IPS DF 6.9 (cell line): ENCODE measurements at regions not wholly inside any gene's neighbourhood (a gene's known extent, or its start where the extent isn't known, plus 50 kb on each side); places are given as distances from the start of the nearest gene placed in this dataset.

ENCODE experiments used
- DNase-seq: peaks from one replicate; pipeline ENCODE4 v3.0.0-alpha.2; 2013; ENCODE audit warnings: low read depth, low spot score
- H3K27ac ChIP-seq: one replicate; pipeline ENCODE4 v1.5.1; 2013; ENCODE audit warnings: low read length, control low read depth
- H3K27me3 ChIP-seq: 2 replicates; pipeline ENCODE4 v1.6.1; 2013; ENCODE audit warnings: mild to moderate bottlenecking, low read length; ENCODE audit not compliant: control insufficient read depth, insufficient read depth
- H3K36me3 ChIP-seq: 2 replicates; pipeline ENCODE4 v1.6.1; 2013; ENCODE audit warnings: low read length; ENCODE audit not compliant: control insufficient read depth, insufficient read depth
- H3K4me1 ChIP-seq: 2 replicates; pipeline ENCODE4 v1.6.1; 2013; ENCODE audit warnings: low read length; ENCODE audit not compliant: control insufficient read depth, insufficient read depth
- H3K4me3 ChIP-seq: 2 replicates; pipeline ENCODE4 v1.5.1; 2013; ENCODE audit warnings: mild to moderate bottlenecking, low read length
- H3K9me3 ChIP-seq: 2 replicates; pipeline ENCODE4 v1.6.1; 2013; ENCODE audit warnings: low read length, inconsistent platforms; ENCODE audit not compliant: control insufficient read depth, insufficient read depth
- WGBS: extraction: QIAGEN DNeasy Blood & Tissue Kit; methylation state at CpG from one replicate; pipeline ENCODE4 v1.1.7; 2013; ENCODE audit warnings: mixed read lengths, missing lambda C conversion rate; ENCODE audit not compliant: insufficient read length, insufficient coverage; 5-methylcytosine and 5-hydroxymethylcytosine counted together

DNA sequence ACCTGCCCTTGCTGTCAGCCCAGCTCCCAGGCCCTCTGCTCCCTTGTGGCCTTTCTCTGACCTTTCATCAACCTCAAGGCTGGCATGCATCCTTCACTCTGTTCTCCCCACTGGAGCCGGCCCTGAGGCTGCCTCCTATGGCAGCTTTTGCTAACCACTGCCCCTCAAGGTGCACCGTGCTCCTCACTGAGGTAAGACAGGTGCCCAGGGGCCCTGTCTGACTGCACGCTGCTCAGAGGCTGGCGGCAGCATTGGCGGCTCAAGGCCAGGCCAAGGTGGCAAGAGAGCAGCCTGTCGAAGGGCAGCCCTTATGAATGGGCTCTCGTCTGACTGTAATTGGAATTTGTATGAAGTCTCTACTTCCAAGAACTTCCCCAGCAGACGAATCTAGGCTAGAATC is 172.6 kb downstream of the ZNF248 start:
- Histone ChIP-seq H3K4me1 (no peaks in the 10 kb centered on the region), H3K27ac (no peak overlapping the region), H3K9me3 (peaks cover 19% of the 10 kb centered on the region), H3K27me3 (no peaks in the 10 kb centered on the region), H3K36me3 (no peaks in the 10 kb centered on the region), H3K4me3 (no peak overlapping the region)
- no CpG with 5 or more reads among the region's 8 CpGs for WGBS
- no peak for DNase-seq

DNA sequence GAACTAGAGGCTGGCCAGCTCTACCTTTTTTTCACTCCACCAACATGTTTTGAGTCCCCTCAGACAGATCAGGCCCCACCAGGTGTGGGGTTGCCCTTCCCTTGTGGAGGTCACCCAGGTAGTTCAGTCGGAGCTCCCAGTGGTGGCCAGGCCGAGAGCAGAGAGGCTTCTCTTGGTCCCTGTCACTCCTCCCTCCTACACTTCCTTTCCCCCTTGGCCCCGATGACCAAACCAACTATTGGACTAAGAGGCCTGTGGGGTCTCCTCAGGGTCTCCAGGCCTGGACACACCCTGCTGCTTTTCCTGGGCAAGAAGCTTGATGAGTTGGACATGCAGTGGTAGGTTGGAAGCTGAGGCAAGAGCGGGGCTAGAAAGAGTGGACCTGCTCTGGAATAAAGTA is 174.8 kb downstream of the ZNF248 start:
- H3K27ac ChIP-seq: no peak overlapping the region
- no peaks in the 10 kb centered on the region for H3K27me3 ChIP-seq
- H3K9me3 ChIP-seq: peaks cover 22% of the 10 kb centered on the region
- no peak overlapping the region for H3K4me3 ChIP-seq
- H3K36me3 ChIP-seq: no peaks in the 10 kb centered on the region
- no CpG with 5 or more reads among the region's 4 CpGs for WGBS
- no peaks in the 10 kb centered on the region for H3K4me1 ChIP-seq
- DNase-seq: no peak

DNA sequence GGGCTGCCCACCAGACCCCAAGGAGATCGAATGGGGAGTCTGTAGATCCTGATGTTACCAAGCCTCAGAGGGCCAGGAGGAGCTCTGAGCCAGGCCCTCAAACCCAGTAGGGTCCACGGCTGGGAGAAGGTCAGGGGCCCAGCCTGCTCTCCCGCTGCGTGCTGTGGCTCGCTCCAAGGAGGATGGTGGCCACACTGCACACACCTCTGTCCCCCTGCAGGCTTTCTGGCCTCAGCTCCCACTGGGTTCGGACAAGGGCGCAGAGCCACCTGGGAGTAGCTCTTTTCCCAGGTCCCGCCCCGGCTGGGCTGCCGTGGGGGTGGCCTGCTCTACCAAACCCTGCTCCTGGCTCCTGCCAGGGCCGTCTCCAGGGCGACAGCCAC is 175.8 kb downstream of the ZNF248 start:
- H3K36me3 ChIP-seq: no peaks in the 10 kb centered on the region
- no peaks in the 10 kb centered on the region for H3K4me1 ChIP-seq
- no CpG with 5 or more reads among the region's 12 CpGs for WGBS
- H3K9me3 ChIP-seq: peaks cover 20% of the 10 kb centered on the region
- H3K4me3 ChIP-seq: no peak overlapping the region
- H3K27me3 ChIP-seq: no peaks in the 10 kb centered on the region
- DNase-seq: no peak
- H3K27ac ChIP-seq: no peak overlapping the region

DNA sequence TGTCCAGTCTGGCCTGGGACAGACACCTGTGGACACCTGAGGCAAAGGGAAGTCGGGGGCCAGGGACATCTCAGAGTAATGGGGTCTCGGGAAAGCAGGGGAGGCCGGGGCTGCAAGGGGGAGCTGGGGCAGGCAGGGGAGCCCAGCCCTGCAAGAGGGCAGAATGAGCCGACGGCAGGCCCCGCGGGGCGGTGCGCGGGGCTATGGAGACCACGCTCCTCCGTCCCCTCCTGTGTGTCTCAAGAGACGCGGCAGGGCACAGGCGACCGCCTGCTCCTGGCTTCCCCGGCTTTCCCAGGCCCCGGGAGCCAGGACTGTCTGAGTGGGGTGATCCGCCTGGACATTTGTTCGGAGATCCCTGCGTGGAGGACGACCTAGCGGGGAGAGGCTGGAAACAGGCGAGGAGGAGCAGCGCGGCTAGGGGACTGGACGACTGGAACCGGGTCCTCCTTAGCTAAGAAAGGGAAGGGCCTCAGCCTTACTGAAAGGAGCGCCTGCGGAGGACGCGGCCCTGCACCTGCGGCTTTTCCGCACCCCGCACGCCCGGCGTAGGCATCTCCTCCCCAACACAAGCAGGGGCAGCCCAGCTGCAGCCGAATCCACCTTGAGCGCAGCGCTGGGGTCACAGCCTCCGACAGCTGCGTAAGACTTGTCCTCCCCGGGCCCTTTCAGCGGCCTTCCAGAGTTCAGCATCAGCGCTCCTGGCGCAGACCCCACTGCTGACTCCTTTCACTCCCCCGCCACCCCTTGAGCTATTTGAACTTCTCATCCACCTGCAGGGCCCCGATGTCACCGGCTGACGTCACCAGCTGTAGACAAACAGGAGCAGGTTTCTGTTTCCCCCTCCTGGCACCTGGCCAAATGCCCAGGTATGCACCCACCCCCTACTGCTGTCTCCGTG is 176.4 kb downstream of the ZNF248 start:
- H3K27me3 ChIP-seq: no peaks in the 10 kb centered on the region
- H3K36me3 ChIP-seq: no peaks in the 10 kb centered on the region
- DNase-seq: no peak
- H3K4me1 ChIP-seq: no peaks in the 10 kb centered on the region
- no peak overlapping the region for H3K4me3 ChIP-seq
- H3K9me3 ChIP-seq: peaks cover 19% of the 10 kb centered on the region
- H3K27ac ChIP-seq: no peak overlapping the region
- WGBS: no CpG with 5 or more reads among the region's 52 CpGs

DNA sequence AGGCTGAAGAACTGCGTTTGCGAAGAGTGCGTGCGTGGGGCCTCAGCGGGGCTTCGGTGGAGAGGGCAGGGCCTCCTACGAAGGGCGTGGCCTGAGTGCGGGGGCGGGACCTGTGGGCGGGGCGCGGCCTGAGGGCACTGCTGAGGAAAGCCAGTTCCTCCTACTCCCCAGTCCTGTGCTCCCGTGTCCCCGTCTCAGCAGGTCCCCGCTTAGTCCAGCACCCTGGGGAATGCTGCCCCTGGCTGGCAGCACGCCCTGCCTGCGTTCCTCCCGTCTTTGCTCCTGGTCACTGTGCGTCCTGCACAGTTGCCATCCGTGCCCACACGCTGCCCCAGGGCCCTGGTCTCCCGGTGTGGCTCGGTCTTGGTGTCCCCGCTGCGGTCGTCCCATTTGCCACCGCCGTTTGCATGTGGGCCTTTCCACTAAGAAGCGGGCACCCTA is 177.1 kb downstream of the ZNF248 start:
- Histone ChIP-seq H3K27me3 (no peaks in the 10 kb centered on the region), H3K36me3 (no peaks in the 10 kb centered on the region), H3K9me3 (peaks cover 15% of the 10 kb centered on the region), H3K4me1 (no peaks in the 10 kb centered on the region), H3K4me3 (no peak overlapping the region), H3K27ac (no peak overlapping the region)
- no CpG with 5 or more reads among the region's 30 CpGs for WGBS
- DNase-seq: no peak

DNA sequence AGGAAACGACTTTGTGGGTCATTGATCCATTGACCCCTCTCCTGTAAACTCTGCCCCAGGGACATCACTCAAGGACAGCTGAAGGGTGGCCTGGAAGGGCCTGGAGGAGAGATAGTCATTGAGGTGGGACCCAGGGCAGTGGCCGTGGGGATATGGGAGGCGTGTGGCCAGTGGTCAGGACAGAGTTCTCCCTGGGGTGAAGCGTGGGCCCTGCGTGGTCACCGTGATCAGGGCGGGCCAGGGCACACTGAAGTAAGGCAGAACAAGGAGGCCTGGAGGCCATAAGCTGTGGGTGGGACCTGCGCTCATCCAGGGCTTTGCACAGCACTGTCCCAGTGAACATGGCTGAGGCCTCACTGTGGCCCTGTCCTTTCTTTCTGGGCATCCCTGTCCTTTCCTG is 177.9 kb downstream of the ZNF248 start:
- H3K4me3 ChIP-seq: no peak overlapping the region
- no CpG with 5 or more reads among the region's 8 CpGs for WGBS
- H3K36me3 ChIP-seq: no peaks in the 10 kb centered on the region
- no peaks in the 10 kb centered on the region for H3K4me1 ChIP-seq
- peaks cover 15% of the 10 kb centered on the region for H3K9me3 ChIP-seq
- H3K27me3 ChIP-seq: no peaks in the 10 kb centered on the region
- no peak overlapping the region for H3K27ac ChIP-seq
- DNase-seq: no peak

DNA sequence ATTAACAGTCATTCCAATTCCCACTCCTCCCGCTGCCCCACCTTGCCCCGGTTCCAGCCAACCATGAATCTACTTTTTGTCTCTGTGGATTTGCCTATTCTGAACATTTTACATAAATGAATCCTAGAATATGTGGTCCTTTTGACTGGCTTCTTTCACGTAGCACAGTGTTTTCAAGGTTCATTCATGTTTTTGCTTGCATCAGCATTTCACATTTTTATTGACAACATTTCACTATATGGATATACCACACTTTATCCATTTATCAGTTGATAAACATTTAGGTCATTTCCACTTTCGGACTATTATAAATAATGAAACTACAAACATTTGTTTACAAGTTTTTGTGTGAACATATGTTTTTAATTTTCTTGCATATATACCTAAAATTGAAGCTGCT is 182.0 kb downstream of the ZNF248 start:
- Histone ChIP-seq H3K27ac (no peak overlapping the region), H3K36me3 (no peaks in the 10 kb centered on the region), H3K9me3 (peaks cover 9% of the 10 kb centered on the region), H3K4me1 (no peaks in the 10 kb centered on the region), H3K4me3 (no peak overlapping the region), H3K27me3 (no peaks in the 10 kb centered on the region)
- no CpG with 5 or more reads among the region's 4 CpGs for WGBS
- DNase-seq: no peak

DNA sequence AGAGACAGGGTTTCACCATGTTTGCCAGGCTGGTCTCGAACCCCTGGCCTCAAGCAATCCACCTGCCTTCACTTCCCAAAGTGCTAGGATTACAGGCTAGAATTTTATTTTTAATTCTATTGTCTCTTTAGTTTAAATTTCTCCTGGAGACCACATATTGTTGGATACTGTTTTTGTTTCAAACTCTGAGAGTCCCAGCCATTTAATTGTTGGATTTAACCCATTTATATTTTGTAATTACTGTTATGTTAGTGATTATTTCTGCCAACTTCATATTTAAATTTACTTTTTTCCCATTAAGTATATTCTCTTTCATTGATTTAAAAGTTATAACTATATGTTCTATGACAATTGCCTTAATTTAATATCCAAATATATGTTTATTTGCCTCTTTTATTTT is 185.6 kb downstream of the ZNF248 start:
- Histone ChIP-seq H3K36me3 (no peaks in the 10 kb centered on the region), H3K4me1 (no peaks in the 10 kb centered on the region), H3K4me3 (no peak overlapping the region), H3K27ac (no peak overlapping the region), H3K9me3 (peaks cover 1% of the 10 kb centered on the region; the same call in 1 of the 2 replicates), H3K27me3 (no peaks in the 10 kb centered on the region)
- no peak for DNase-seq
- no CpG with 5 or more reads among the region's 1 CpG for WGBS

DNA sequence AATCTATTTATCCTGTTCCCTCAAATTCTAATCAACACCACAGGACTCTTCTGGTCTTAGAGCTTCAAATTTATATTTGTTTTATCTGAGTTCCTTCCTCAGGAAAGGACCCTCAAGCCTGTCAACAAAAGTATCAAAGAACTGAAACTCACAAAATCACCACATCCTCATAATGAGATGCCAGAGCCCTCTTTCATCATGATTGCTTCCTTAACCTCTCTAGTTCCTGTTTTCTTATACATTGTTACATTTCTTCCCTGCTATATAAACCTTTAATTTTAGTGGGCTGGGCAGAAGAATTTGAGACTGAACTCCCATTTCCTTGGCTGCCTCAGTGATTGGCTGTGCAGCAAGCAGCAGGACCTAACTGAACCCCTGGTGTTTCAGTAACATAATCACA is 189.7 kb downstream of the ZNF248 start:
- Histone ChIP-seq H3K9me3 (peaks cover 3% of the 10 kb centered on the region; the same call in 1 of the 2 replicates), H3K4me3 (no peak overlapping the region), H3K36me3 (no peaks in the 10 kb centered on the region), H3K27ac (no peak overlapping the region), H3K27me3 (no peaks in the 10 kb centered on the region), H3K4me1 (no peaks in the 10 kb centered on the region)
- no peak for DNase-seq

DNA sequence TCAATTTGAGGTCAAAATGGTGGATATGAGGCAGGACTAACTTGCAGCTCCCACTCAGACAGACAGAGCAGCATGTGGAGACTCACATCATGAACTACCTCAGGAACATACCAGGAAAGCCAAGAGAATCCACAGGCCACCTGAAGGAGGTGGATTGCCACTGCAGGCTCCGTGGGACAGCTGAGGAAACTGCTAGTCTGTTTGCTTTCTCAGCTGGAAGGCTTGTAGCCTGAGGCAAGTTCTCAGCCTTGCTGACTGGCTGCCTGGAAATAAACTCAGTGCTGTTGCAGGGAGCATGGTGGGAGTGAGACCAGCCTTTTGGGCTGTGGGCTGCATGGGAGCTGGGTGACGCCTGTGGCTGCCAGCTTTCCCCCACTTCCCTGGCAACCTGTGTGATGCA is 202.9 kb downstream of the ZNF248 start:
- Histone ChIP-seq H3K9me3 (peaks cover 6% of the 10 kb centered on the region), H3K4me3 (no peak overlapping the region), H3K27ac (no peak overlapping the region), H3K36me3 (no peaks in the 10 kb centered on the region), H3K4me1 (no peaks in the 10 kb centered on the region), H3K27me3 (no peaks in the 10 kb centered on the region)
- WGBS: no CpG with 5 or more reads among the region's 2 CpGs
- DNase-seq: no peak

DNA sequence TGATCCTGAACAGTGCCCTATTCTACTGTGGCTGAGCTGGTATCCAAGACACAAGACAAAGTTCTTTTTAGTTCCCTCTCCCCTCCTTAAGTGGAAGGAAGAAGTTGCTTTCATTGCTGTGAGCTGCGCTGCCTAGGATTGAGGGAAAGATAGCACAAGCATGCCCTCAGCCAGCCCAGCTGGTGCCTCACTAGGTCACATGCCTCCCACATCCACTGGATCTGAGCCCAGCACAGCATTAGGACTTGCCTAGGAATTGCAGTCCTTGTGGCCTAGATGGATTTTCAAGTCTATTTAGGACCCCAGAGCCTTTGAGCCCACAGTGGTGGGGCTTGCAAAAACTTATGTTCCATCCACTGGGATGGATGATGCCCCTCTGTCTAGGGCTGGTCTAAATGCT is 214.2 kb downstream of the ZNF248 start:
- peaks cover 7% of the 10 kb centered on the region for H3K9me3 ChIP-seq
- no peak for DNase-seq
- H3K27me3 ChIP-seq: no peaks in the 10 kb centered on the region
- H3K4me1 ChIP-seq: no peaks in the 10 kb centered on the region
- no peaks in the 10 kb centered on the region for H3K36me3 ChIP-seq
- H3K27ac ChIP-seq: no peak overlapping the region
- WGBS: no CpG with 5 or more reads among the region's 1 CpG
- no peak overlapping the region for H3K4me3 ChIP-seq
